Peyer's patch (tissue), 4 donors: ENCODE measurements at regions not wholly inside any gene's neighbourhood (a gene's known extent, or its start where the extent isn't known, plus 50 kb on each side); places are given as distances from the start of the nearest gene placed in this dataset.

Source experiments
- CTCF ChIP-seq, 6 experiments: fragments of 450-650 bp in 4 of 6; fragments of 200-600 bp in 2 of 6; sonication (generic) in 1 of 6; IDR thresholded peaks; one replicate each; pipeline ENCODE4 v1.5.1; 2017 to 2019; ENCODE audit warnings: antibody characterized with exemption in 6 of 6, mild to moderate bottlenecking in 3 of 6, moderate library complexity in 1 of 6
- POLR2A ChIP-seq, 2 donors: fragments of 450-650 bp; IDR thresholded peaks; one replicate each; pipeline ENCODE4 v1.5.1; 2017; ENCODE audit warnings: antibody characterized with exemption in 2 of 2, mild to moderate bottlenecking in 2 of 2, moderate library complexity in 2 of 2

DNA sequence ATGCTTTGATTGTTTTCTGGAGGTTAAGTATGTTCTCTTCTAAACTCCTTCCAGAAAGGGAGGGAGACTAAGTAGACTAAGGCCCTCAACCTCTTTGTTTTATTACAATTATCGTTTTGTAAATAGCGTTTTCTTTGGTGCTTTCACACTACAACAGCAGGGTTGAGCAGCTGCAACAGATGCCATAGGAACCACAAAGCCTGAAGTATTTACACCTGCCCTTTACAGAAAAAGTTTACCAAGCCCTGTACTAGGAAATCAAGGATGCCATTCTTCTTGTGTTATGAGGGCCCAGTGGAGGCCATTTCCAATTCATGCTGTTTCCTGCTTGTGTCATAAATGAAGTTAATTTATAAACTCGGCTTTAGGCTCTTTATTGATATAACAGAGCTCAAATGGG lies 914.8 kb downstream of the DCDC2C start:
- no peak for TF ChIP-seq CTCF (IDR thresholded peaks at IDR 0.05)
- TF ChIP-seq POLR2A (IDR thresholded peaks at IDR 0.05) = no peak
